AG04450 (cell line): ENCODE measurements at regions not wholly inside any gene's neighbourhood (a gene's known extent, or its start where the extent isn't known, plus 50 kb on each side); places are given as distances from the start of the nearest gene placed in this dataset.

Experiments used
- CTCF ChIA-PET: fragments of 300-600, 350-600 bp; formaldehyde crosslinking; extraction: SDS; loops from one replicate; lab custom pipeline; 2022; ENCODE audit warnings: antibody characterized with exemption, inconsistent platforms; lab: Charles Lee
- POLR2A ChIA-PET: fragments of 350-600 bp; formaldehyde crosslinking; extraction: SDS; loops from one replicate; lab custom pipeline; 2021; ENCODE audit warnings: antibody characterized with exemption, inconsistent platforms; lab: Yijun Ruan, JAX
- DNase-seq: peaks from one replicate; pipeline ENCODE4 v3.0.0-alpha.2; 2011; ENCODE audit warnings: low read depth, low spot score
- H3K27ac ChIP-seq: one replicate; pipeline ENCODE4 v1.5.1; 2012; ENCODE audit warnings: low read depth, low read length, control low read depth
- H3K27me3 ChIP-seq: one replicate; pipeline ENCODE4 v1.6.0; 2012; ENCODE audit warnings: low read length; ENCODE audit not compliant: control insufficient read depth, insufficient read depth
- H3K4me3 ChIP-seq: 2 replicates; pipeline ENCODE4 v1.5.1; 2011; ENCODE audit warnings: mild to moderate bottlenecking, low read depth, low read length, control low read depth
- H3K9me3 ChIP-seq: 2 replicates; pipeline ENCODE4 v1.5.1; 2012; ENCODE audit warnings: low read length; ENCODE audit not compliant: control insufficient read depth, insufficient read depth
- TF ChIP-seq, protein P1 (sequence below): IDR thresholded peaks from 2 replicates; pipeline ENCODE4 v1.5.1; 2011; ENCODE audit warnings: low read depth, low read length, control low read depth, inconsistent platforms

DNA sequence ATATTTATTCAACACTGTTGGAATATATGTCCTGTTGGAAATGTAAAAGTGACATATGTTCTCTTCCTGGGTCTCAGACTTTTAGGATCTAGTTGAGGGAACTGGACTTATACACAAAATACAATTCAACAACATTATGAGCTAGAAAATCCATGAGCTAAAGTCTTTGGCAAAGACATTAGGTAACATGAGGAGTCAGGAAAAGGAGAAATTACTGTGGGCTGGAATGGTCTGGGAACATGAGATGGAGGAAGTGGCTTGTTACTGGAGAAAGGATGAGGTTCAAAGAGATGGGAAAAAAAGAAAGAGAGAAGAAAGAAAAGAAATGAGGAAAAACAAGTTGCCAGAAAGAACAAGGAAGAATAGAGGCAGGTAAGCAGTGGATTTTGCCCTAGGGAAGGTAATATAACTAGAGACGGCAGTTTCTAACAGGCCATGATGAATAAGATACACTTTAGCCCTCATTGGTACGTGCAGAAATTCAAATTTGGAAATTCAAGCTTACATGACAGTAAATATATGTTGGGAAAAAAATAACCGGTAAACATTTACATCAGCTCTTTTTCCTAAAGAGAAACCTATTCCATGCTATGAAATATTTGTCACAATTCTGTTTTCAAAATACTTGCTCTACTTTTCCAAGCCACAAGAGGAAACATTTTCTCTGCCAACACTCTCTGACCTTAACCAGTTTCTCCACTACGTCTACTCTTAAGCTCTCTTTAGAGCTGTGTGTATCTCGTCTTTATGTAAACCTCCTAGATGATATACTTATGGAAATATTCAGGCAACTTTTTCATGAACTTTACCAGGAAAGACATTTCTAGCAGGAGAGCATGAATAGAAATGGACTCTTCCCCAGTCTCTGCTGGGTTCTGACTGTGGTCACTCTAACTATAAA is 268.8 kb upstream of the BTG1 start:
- no peak for DNase-seq
- TF ChIP-seq, protein P1, sequence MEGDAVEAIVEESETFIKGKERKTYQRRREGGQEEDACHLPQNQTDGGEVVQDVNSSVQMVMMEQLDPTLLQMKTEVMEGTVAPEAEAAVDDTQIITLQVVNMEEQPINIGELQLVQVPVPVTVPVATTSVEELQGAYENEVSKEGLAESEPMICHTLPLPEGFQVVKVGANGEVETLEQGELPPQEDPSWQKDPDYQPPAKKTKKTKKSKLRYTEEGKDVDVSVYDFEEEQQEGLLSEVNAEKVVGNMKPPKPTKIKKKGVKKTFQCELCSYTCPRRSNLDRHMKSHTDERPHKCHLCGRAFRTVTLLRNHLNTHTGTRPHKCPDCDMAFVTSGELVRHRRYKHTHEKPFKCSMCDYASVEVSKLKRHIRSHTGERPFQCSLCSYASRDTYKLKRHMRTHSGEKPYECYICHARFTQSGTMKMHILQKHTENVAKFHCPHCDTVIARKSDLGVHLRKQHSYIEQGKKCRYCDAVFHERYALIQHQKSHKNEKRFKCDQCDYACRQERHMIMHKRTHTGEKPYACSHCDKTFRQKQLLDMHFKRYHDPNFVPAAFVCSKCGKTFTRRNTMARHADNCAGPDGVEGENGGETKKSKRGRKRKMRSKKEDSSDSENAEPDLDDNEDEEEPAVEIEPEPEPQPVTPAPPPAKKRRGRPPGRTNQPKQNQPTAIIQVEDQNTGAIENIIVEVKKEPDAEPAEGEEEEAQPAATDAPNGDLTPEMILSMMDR, result no peak
- Histone ChIP-seq H3K27me3 (no peaks in the 10 kb centered on the region), H3K27ac (no peak overlapping the region), H3K4me3 (no peak overlapping the region), H3K9me3 (no peaks in the 10 kb centered on the region)
- POLR2A ChIA-PET, result no interaction called here
- CTCF ChIA-PET, result interaction anchor here (1.0 kb wide), 2 partner anchors 16 to 1032 kb away, joined by 3 to 5 read pairs; no protein-coding TSS in a partner anchor

DNA sequence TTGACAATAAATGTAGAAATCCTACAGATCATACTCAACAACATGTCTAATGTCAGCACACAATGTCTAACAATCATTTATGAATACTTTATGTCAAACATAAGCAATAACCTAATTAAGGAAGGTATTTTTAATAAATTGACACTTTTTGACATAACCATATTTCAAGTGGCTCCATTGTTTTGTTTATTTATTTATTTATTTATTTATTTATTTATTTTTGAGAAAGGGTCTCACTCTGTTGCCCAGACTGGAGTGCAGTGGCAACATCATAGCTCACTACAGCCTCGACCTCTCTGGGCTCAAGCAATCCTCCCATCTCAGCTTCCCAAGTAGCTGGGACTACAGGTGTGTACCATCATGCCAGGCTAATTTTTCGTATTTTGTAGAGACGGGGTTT is 267.6 kb upstream of the BTG1 start:
- TF ChIP-seq, protein P1, result no peak
- no peak for DNase-seq
- POLR2A ChIA-PET, result no interaction called here
- CTCF ChIA-PET, result no interaction called here
- no peaks in the 10 kb centered on the region for H3K9me3 ChIP-seq
- H3K4me3 ChIP-seq, result no peak overlapping the region
- H3K27ac ChIP-seq, result no peak overlapping the region
- no peaks in the 10 kb centered on the region for H3K27me3 ChIP-seq

DNA sequence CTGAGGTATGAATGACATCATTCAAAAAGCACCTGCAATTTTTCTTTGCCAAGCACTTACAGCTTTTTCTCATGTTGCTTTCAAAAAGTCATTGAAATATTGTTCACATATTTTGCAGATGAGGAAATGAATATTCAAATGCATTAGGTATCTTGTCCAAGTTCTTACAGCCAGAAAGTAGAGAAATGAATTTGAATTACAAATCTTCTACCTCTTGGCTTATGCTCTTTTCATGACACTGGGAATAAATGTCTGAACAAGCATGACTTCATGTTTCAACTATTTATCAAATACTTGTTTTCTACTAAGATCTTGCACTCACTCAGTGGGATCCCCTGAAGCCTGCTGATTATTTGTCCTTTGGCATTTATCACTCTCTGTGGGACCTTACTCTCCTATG is 267.2 kb upstream of the BTG1 start:
- ChIA-PET POLR2A (no interaction called here), CTCF (no interaction called here)
- TF ChIP-seq, protein P1, result no peak
- no peaks in the 10 kb centered on the region for H3K27me3 ChIP-seq
- no peaks in the 10 kb centered on the region for H3K9me3 ChIP-seq
- H3K27ac ChIP-seq, result no peak overlapping the region
- no peak overlapping the region for H3K4me3 ChIP-seq
- no peak for DNase-seq

DNA sequence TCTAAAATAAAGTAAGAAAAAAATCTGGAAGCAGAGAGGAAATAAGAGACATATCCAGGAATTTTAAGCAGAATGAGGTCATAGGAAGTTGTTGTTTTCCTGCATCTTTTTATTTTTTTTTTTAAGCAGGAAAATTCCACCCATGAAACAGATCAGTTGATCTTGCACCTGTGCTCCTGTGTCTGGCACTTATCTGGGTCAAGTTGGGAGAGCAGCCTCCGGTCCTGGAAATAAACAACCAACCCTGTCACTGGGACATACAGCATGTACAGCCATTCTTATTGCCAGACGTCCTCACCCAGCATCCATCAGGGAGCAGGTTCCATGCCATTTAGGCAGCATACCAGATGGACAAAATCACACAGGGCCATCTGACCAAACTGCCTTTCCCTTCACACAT is 266.0 kb upstream of the BTG1 start:
- no peak overlapping the region for H3K4me3 ChIP-seq
- H3K9me3 ChIP-seq, result no peaks in the 10 kb centered on the region
- POLR2A ChIA-PET, result no interaction called here
- DNase-seq, result no peak
- no peaks in the 10 kb centered on the region for H3K27me3 ChIP-seq
- CTCF ChIA-PET, result no interaction called here
- H3K27ac ChIP-seq, result no peak overlapping the region
- TF ChIP-seq, protein P1, result no peak
